ENCODE measurements at regions not wholly inside any gene's neighbourhood (a gene's known extent, or its start where the extent isn't known, plus 50 kb on each side); places are given as distances from the start of the nearest gene placed in this dataset.
A peak's percentile ranks its signal among the peaks of the same experiment; 100 is the strongest.
"Not testable (repeated sequence)": the region's sequence is repeated elsewhere in the genome, so short reads cannot be mapped to it uniquely, and the experiment has no call there.

GRCh38 chr2:222024932-222025880 is 273.6 kb downstream of the PAX3 start:
- Histone ChIP-seq H3K4me1 (replicated peaks in 1 of 2) (peaks cover 4 to 8% of the 10 kb centered on the region in 2 donors), H3K4me3 (no peak overlapping the region), H3K27ac (no peak overlapping the region)
- in situ Hi-C loops (cut with MboI; ENCODE audit: low pct_unique_long_range_greater_than_20kb in 2 of 9, low sequenced_read_pairs in 9 of 9, unreplicated experiment in 9 of 9): no loop called here
- 0 to 39% (median 25%) methylated on average over 2 to 8 of the region's 8 CpGs for WGBS, 10 experiments
- peak in 4 of 8 experiments; percentile 38 to 79 (median 52) for ATAC-seq (replicated peaks in 6 of 8)

DNA sequence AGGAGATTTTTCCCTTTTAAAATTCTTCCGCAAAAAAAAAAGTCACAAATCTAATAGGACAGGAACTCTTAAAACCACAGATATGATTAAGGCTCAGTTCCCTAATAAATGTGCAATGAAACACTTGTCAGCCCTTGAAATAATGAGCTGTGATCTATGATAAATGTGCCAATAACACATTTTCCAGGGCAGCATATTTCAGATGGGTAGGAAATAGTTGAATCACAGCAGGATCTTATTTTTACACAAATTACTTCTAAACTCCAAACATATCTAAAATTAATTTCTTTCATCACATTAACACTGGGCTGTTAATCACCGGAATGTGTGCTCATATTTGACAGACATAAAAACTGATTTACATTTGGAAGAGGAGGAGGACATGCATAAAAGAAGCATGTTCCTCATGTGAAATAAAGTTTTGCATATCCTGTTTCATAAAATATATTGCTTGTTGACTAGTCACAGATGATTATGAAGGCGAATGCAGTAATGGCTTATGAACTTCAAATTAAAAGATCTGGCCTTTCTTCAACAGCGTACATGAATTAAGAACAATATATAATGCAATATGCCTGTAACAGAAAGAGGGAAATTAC is 281.4 kb downstream of the PAX3 start:
- in situ Hi-C loops (cut with MboI; ENCODE audit: low pct_unique_long_range_greater_than_20kb in 2 of 9, low sequenced_read_pairs in 9 of 9, unreplicated experiment in 9 of 9): no loop called here
- Histone ChIP-seq H3K27ac (no peak overlapping the region), H3K4me1 (replicated peaks in 1 of 2) (peaks cover 0 to 5% of the 10 kb centered on the region in 2 donors), H3K4me3 (no peak overlapping the region)
- ATAC-seq (replicated peaks in 6 of 8): peak in 3 of 8 experiments; percentile 42 to 69 (median 55)
- 0 to 94% (median 64%) methylated on average over 1 to 4 of the region's 4 CpGs for WGBS, 10 experiments

DNA sequence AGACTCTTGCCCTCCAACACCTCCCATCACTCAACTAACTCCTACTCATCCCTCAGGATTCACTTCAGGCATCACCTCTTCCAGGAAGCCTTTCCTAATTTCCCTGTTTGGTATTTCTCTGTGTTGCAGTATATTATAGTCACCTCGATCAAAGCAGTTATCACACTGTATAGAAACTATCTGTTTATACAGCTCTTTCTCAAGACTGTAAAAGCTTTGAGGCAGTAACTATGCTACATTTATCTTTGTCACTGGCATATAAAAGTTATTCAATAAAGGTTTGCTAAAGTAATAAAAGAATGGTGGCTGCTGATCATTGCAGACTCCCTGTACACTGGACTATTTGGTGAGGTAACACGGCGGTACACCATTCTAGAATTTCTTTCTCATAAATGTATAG is 284.9 kb downstream of the PAX3 start:
- WGBS, 10 experiments: 0 to 100% (median 93%) methylated on average over 1 to 3 of the region's 3 CpGs; no CpG with 5 or more reads in 2 of the 10 experiments
- in situ Hi-C loops (cut with MboI; ENCODE audit: low pct_unique_long_range_greater_than_20kb in 2 of 9, low sequenced_read_pairs in 9 of 9, unreplicated experiment in 9 of 9): no loop called here
- H3K4me3 ChIP-seq: no peak overlapping the region
- H3K4me1 ChIP-seq (replicated peaks in 1 of 2): peaks cover 0 to 5% of the 10 kb centered on the region in 2 donors
- no peak overlapping the region for H3K27ac ChIP-seq
- no peak for ATAC-seq (replicated peaks in 6 of 8)

DNA sequence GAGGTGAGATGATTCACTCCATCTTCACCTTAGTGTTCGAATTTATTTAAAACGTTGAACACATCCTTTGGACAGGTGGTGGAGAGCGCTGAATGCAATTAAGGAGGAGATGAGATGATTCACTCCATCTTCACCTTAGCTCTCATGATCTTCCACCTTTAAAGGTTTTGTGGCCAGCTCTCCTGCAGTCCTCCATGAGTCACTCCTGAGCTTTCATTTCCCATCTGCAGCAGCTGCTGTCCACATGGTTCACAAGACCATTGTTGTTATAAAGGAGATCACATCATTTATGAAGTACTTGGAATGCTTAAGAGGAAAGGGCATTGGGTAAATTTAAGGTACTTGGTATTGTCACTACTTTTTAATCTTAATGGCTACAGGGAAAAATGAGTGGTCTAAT is 298.5 kb downstream of the PAX3 start:
- in situ Hi-C loops (cut with MboI; ENCODE audit: low pct_unique_long_range_greater_than_20kb in 2 of 9, low sequenced_read_pairs in 9 of 9, unreplicated experiment in 9 of 9): no loop called here
- ATAC-seq (replicated peaks in 6 of 8): peak in 3 of 8 experiments; percentile 20 to 81 (median 55)
- 0 to 94% (median 48%) methylated on average over 1 to 3 of the region's 3 CpGs; no CpG with 5 or more reads in 2 of the 10 experiments for WGBS, 10 experiments
- H3K27ac ChIP-seq: no peak overlapping the region
- no peaks in the 10 kb centered on the region for H3K4me1 ChIP-seq (replicated peaks in 1 of 2)
- H3K4me3 ChIP-seq: no peak overlapping the region

GRCh38 chr2:221999717-222000116 is 299.1 kb downstream of the PAX3 start:
- no peak overlapping the region for H3K27ac ChIP-seq
- H3K4me1 ChIP-seq (replicated peaks in 1 of 2): no peaks in the 10 kb centered on the region
- in situ Hi-C loops (cut with MboI; ENCODE audit: low pct_unique_long_range_greater_than_20kb in 2 of 9, low sequenced_read_pairs in 9 of 9, unreplicated experiment in 9 of 9): no loop called here
- 26 to 100% (median 87%) methylated on average over 1 to 6 of the region's 6 CpGs; no CpG with 5 or more reads in 1 of the 10 experiments for WGBS, 10 experiments
- ATAC-seq (replicated peaks in 6 of 8): peak in 1 of 8 experiments; percentile 52
- H3K4me3 ChIP-seq: no peak overlapping the region

DNA sequence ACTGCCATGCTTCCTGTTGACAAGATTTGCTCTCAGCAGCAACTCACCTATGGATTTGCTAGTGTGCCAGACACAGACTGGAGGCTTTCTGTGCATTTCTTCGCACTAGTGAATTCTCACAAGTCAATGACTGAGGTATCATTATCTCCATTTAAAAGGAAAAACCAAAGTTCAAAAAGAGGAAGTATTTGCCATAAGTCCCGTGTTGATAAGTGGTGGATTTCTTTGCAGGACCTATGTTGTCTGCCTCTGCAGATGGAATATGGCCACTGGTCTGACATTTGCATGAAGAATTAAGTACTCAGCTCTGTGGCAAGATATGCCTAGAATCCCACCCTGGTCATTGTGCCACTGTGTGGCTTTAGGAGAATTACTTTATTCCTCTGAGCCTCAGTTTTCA is 299.6 kb downstream of the PAX3 start:
- Histone ChIP-seq H3K4me1 (replicated peaks in 1 of 2) (no peaks in the 10 kb centered on the region), H3K27ac (no peak overlapping the region), H3K4me3 (no peak overlapping the region)
- WGBS, 10 experiments: 29 to 100% (median 86%) methylated on average over 1 to 2 of the region's 2 CpGs; no CpG with 5 or more reads in 3 of the 10 experiments
- ATAC-seq (replicated peaks in 6 of 8): no peak
- in situ Hi-C loops (cut with MboI; ENCODE audit: low pct_unique_long_range_greater_than_20kb in 2 of 9, low sequenced_read_pairs in 9 of 9, unreplicated experiment in 9 of 9): no loop called here

GRCh38 chr2:221997683-221998082 is 301.1 kb downstream of the PAX3 start:
- ATAC-seq (replicated peaks in 6 of 8): no peak
- no peak overlapping the region for H3K4me3 ChIP-seq
- no peaks in the 10 kb centered on the region for H3K4me1 ChIP-seq (replicated peaks in 1 of 2)
- in situ Hi-C loops (cut with MboI; ENCODE audit: low pct_unique_long_range_greater_than_20kb in 2 of 9, low sequenced_read_pairs in 9 of 9, unreplicated experiment in 9 of 9): no loop called here
- WGBS, 10 experiments: 40 to 100% (median 50%) methylated on average over 1 of the region's 1 CpG; no CpG with 5 or more reads in 5 of the 10 experiments
- no peak overlapping the region for H3K27ac ChIP-seq

DNA sequence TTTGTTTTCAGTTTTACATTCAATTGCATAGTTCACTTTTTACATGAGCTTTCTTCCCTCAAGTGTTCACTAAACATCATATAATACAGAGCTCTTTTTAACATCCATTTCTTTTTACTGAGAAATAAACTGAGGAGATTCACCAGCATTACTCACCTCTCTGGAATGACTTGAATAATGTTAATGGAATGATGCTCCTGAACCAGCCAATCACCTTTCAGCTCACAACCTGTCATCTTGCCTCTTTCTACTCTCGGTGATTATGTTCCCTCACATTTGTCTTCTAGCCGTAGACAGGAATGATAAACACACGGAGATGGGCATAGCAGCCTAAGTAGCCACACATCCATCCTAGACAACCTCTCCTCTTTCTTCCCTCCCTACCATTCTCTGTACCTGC is 301.7 kb downstream of the PAX3 start:
- Histone ChIP-seq H3K4me1 (replicated peaks in 1 of 2) (no peaks in the 10 kb centered on the region), H3K4me3 (no peak overlapping the region), H3K27ac (no peak overlapping the region)
- peak in 7 of 8 experiments; percentile 36 to 86 (median 67) for ATAC-seq (replicated peaks in 6 of 8)
- in situ Hi-C loops (cut with MboI; ENCODE audit: low pct_unique_long_range_greater_than_20kb in 2 of 9, low sequenced_read_pairs in 9 of 9, unreplicated experiment in 9 of 9): no loop called here
- 8 to 80% (median 60%) methylated on average over 1 to 3 of the region's 3 CpGs; no CpG with 5 or more reads in 2 of the 10 experiments for WGBS, 10 experiments

- WGBS, 10 experiments: 59 to 93% (median 80%) methylated on average over 1 to 7 of the region's 7 CpGs; no CpG with 5 or more reads in 1 of the 10 experiments
- Histone ChIP-seq H3K4me1 (replicated peaks in 1 of 2) (no peaks in the 10 kb centered on the region), H3K4me3 (no peak overlapping the region), H3K27ac (no peak overlapping the region)
- in situ Hi-C loops (cut with MboI; ENCODE audit: low pct_unique_long_range_greater_than_20kb in 2 of 9, low sequenced_read_pairs in 9 of 9, unreplicated experiment in 9 of 9): no loop called here
- ATAC-seq (replicated peaks in 6 of 8): no peak
Observed at GRCh38 chr2:221994926-221995325, 303.9 kb downstream of the PAX3 start.

- peaks cover 24 to 29% of the 10 kb centered on the region in 2 donors for H3K4me1 ChIP-seq (replicated peaks in 1 of 2)
- H3K4me3 ChIP-seq; H3K27ac ChIP-seq; ATAC-seq (replicated peaks in 6 of 8); in situ Hi-C loops (cut with MboI; ENCODE audit: low pct_unique_long_range_greater_than_20kb in 2 of 9, low sequenced_read_pairs in 9 of 9, unreplicated experiment in 9 of 9): not testable (repeated sequence)
- WGBS, 10 experiments: 28 to 88% methylated on average over 2 to 3 of the region's 13 CpGs; no CpG with 5 or more reads in 8 of the 10 experiments
Observed at GRCh38 chr2:221984376-221984775, 314.4 kb downstream of the PAX3 start.

DNA sequence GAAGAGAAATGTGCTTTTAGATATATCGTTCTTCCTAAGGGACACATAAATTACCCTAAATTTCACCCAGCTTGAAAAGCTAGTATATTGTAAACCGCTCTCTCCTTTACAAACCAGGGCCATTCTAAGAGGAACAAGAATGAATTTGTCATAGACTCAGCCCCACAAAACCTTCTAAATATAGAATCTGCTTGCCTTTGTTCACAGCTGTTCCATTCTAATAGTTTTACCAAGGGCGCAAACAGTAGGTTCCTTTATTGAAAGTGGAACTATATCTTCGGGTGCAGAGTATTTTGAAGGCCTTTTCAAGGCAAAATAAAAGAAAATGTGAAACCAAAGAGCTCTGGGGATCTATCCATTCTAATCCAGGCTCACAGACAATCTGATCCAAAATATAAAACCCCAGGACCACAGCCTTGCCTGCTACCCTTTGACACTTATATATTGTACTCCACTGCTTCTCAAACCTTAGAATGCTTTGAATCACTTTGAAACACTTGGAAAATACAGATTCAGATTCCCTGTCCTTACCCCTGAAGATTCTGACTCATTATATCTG is 316.8 kb downstream of the PAX3 start:
- H3K27ac ChIP-seq: no peak overlapping the region
- in situ Hi-C loops (cut with MboI; ENCODE audit: low pct_unique_long_range_greater_than_20kb in 2 of 9, low sequenced_read_pairs in 9 of 9, unreplicated experiment in 9 of 9): no loop called here
- peak in 5 of 8 experiments; percentile 72 to 82 (median 76) for ATAC-seq (replicated peaks in 6 of 8)
- H3K4me1 ChIP-seq (replicated peaks in 1 of 2): peaks cover 24 to 29% of the 10 kb centered on the region in 2 donors
- H3K4me3 ChIP-seq: no peak overlapping the region
- 0 to 83% (median 26%) methylated on average over 1 to 4 of the region's 4 CpGs for WGBS, 10 experiments

DNA sequence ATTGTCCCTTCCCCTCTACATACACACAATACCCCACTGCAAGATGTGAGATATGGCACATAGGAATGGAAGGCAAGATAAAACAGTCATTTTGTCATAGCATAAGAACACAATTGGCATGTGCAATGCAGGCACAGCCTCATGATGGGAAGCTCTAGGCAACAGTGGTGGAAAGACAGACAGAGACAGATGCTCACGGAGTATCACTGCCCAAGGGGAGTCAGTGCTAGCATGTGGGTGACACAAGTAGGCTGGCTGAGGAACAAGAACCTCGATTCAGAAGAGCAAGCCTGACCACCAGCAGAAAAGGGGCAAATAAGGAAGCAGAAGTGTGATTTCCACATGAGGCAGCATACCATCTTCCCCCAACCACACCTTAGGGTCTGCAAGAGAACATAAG is 323.6 kb downstream of the PAX3 start:
- in situ Hi-C loops (cut with MboI; ENCODE audit: low pct_unique_long_range_greater_than_20kb in 2 of 9, low sequenced_read_pairs in 9 of 9, unreplicated experiment in 9 of 9): no loop called here
- 0 to 100% (median 72%) methylated on average over 1 to 2 of the region's 2 CpGs; no CpG with 5 or more reads in 5 of the 10 experiments for WGBS, 10 experiments

DNA sequence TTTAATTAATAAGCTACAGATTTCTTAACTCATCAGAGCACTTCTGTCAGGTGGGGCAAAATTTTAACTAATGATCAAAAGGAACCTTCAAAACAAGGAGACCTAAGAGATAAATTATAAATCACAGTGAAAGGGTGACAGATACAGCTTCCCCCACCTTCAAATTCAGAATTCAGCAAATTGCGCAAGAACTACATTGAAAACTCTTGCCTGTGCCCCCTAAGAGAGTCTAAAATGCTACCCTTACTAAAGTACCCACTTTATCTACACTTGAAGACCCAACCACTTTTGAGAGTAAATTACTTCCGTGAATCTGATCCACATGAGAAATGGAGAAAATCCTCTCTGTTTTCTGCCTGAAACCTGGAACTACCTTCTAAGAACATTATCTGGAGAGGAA is 324.9 kb downstream of the PAX3 start:
- 64 to 100% (median 94%) methylated on average over 1 to 2 of the region's 2 CpGs; no CpG with 5 or more reads in 1 of the 10 experiments for WGBS, 10 experiments
- Histone ChIP-seq H3K4me1 (replicated peaks in 1 of 2) (no peaks in the 10 kb centered on the region), H3K4me3 (no peak overlapping the region), H3K27ac (no peak overlapping the region)
- in situ Hi-C loops (cut with MboI; ENCODE audit: low pct_unique_long_range_greater_than_20kb in 2 of 9, low sequenced_read_pairs in 9 of 9, unreplicated experiment in 9 of 9): loop anchor here in 4 of 9 experiments (25.0 kb wide), 1 partner anchor 387 kb away; no protein-coding TSS in a partner anchor
- no peak for ATAC-seq (replicated peaks in 6 of 8)

More for the DNA sequence above, 323.6 kb downstream of the PAX3 start:
- H3K4me1 ChIP-seq (replicated peaks in 1 of 2): peaks cover 0 to 1% of the 10 kb centered on the region in 2 donors
- H3K4me3 ChIP-seq: no peak overlapping the region
- H3K27ac ChIP-seq: no peak overlapping the region
- no peak for ATAC-seq (replicated peaks in 6 of 8)
